Testis (tissue), 2 donors: ENCODE measurements at regions not wholly inside any gene's neighbourhood (a gene's known extent, or its start where the extent isn't known, plus 50 kb on each side); places are given as distances from the start of the nearest gene placed in this dataset.

Experiments used
- DNase-seq: peaks from one replicate; pipeline ENCODE4 v3.0.0-alpha.2; 2019
- H3K27ac ChIP-seq, 2 donors: fragments of 200-600 bp; sonication (generic); one replicate each; pipeline ENCODE4 v1.5.1; 2019
- H3K27me3 ChIP-seq: fragments of 200-600 bp; sonication (generic); one replicate; pipeline ENCODE4 v1.5.1; 2019
- H3K36me3 ChIP-seq: fragments of 200-600 bp; sonication (generic); one replicate; pipeline ENCODE4 v1.5.1; 2017; ENCODE audit warnings: low read depth; ENCODE audit errors: missing control alignments
- H3K4me1 ChIP-seq: fragments of 200-600 bp; sonication (generic); one replicate; pipeline ENCODE4 v1.5.1; 2019
- H3K4me3 ChIP-seq, 2 donors: fragments of 200-600 bp; sonication (generic); one replicate each; pipeline ENCODE4 v1.5.1; 2017 to 2019
- H3K9me3 ChIP-seq: fragments of 200-600 bp; sonication (generic); one replicate; pipeline ENCODE4 v1.5.1; 2017
- CTCF ChIP-seq, 3 experiments: fragments of 450-650 bp in 2 of 3; fragments of 200-600 bp in 1 of 3; sonication (generic) in 1 of 3; IDR thresholded peaks; one replicate each; pipeline ENCODE4 v1.5.1; 2016 to 2019; ENCODE audit warnings: antibody characterized with exemption in 3 of 3, mild to moderate bottlenecking in 2 of 3, moderate library complexity in 1 of 3
- POLR2A ChIP-seq: fragments of 450-650 bp; IDR thresholded peaks from one replicate; pipeline ENCODE4 v1.6.1; 2017; ENCODE audit warnings: antibody characterized with exemption, mild to moderate bottlenecking, moderate library complexity
- WGBS, 2 donors: methylation state at CpG; one replicate each; pipeline ENCODE4 v1.1.5; 2018; 5-methylcytosine and 5-hydroxymethylcytosine counted together
- intact Hi-C: fragments of 100-400 bp; cut with DNase I; formaldehyde crosslinking; loops from one replicate; pipeline ENCODE4 v1.15.1; 2023; ENCODE audit warnings: low total_unique reads

- 84 to 94% methylated on average over 14 to 15 of the region's 15 CpGs for WGBS, 2 donors
- Histone ChIP-seq H3K36me3 (no peaks in the 10 kb centered on the region), H3K9me3 (no peaks in the 10 kb centered on the region), H3K4me3 (no peak overlapping the region), H3K27ac (no peak overlapping the region), H3K4me1 (no peaks in the 10 kb centered on the region), H3K27me3 (no peaks in the 10 kb centered on the region)
- no peak for DNase-seq
- intact Hi-C loops: no loop called here
- TF ChIP-seq POLR2A (no peak), CTCF (IDR thresholded peaks at IDR 0.05) (no peak)
Observed at GRCh38 chr16:10308305-10309193, 77.3 kb upstream of the ATF7IP2 start.

- no peaks in the 10 kb centered on the region for H3K4me1 ChIP-seq
- H3K9me3 ChIP-seq: no peaks in the 10 kb centered on the region
- intact Hi-C loops: no loop called here
- WGBS, 2 donors: 83% methylated on average over 11 of the region's 11 CpGs
- H3K27me3 ChIP-seq: no peaks in the 10 kb centered on the region
- TF ChIP-seq CTCF (IDR thresholded peaks at IDR 0.05): no peak
- no peak for TF ChIP-seq POLR2A
- H3K27ac ChIP-seq: no peak overlapping the region
- no peak for DNase-seq
- H3K4me3 ChIP-seq: no peak overlapping the region
- H3K36me3 ChIP-seq: no peaks in the 10 kb centered on the region
Observed at GRCh38 chr16:10309271-10309932, 76.5 kb upstream of the ATF7IP2 start.

GRCh38 chr16:10312008-10312407 is 73.9 kb upstream of the ATF7IP2 start:
- no peaks in the 10 kb centered on the region for H3K9me3 ChIP-seq
- WGBS, 2 donors: 38 to 60% methylated on average over 5 of the region's 5 CpGs
- DNase-seq: peak; percentile 16
- H3K4me3 ChIP-seq: no peak overlapping the region
- intact Hi-C loops: no loop called here
- H3K27ac ChIP-seq: peak overlapping the region; percentile 12 to 72
- no peak for TF ChIP-seq POLR2A
- H3K4me1 ChIP-seq: no peaks in the 10 kb centered on the region
- no peaks in the 10 kb centered on the region for H3K27me3 ChIP-seq
- H3K36me3 ChIP-seq: no peaks in the 10 kb centered on the region

GRCh38 chr16:10312784-10313724 is 72.8 kb upstream of the ATF7IP2 start:
- intact Hi-C loops: no loop called here
- Histone ChIP-seq H3K4me3 (no peak overlapping the region), H3K4me1 (no peaks in the 10 kb centered on the region), H3K9me3 (no peaks in the 10 kb centered on the region), H3K36me3 (no peaks in the 10 kb centered on the region), H3K27ac (peak overlapping the region; percentile 12 to 72), H3K27me3 (no peaks in the 10 kb centered on the region)
- 56 to 61% methylated on average over 7 of the region's 7 CpGs for WGBS, 2 donors
- peak; percentile 11 for DNase-seq
- no peak for TF ChIP-seq POLR2A

- Histone ChIP-seq H3K9me3 (no peaks in the 10 kb centered on the region), H3K36me3 (no peaks in the 10 kb centered on the region), H3K27ac (no peak overlapping the region), H3K4me1 (no peaks in the 10 kb centered on the region), H3K27me3 (no peaks in the 10 kb centered on the region), H3K4me3 (no peak overlapping the region)
- TF ChIP-seq POLR2A (no peak), CTCF (IDR thresholded peaks at IDR 0.05) (no peak)
- DNase-seq: no peak
- intact Hi-C loops: no loop called here
- 77 to 83% methylated on average over 4 of the region's 4 CpGs for WGBS, 2 donors
Observed at GRCh38 chr16:10314317-10314716, 71.5 kb upstream of the ATF7IP2 start.
